IMR-90 (cell line): ENCODE measurements at regions not wholly inside any gene's neighbourhood (a gene's known extent, or its start where the extent isn't known, plus 50 kb on each side); places are given as distances from the start of the nearest gene placed in this dataset.

Experiments
- ATAC-seq: fragments of 200-7000 bp; cut with Tn5 transposase; 2 replicates; pipeline ENCODE4 v1.9.1; 2020; ENCODE audit warnings: low read depth, mild to moderate bottlenecking, moderate library complexity
- BruUV-seq: library from RNA; stranded (reverse); fragments of 400-500 nt; replicated peaks from 2 replicates; lab custom pipeline; 2021; lab: Mats Ljungman, UMichigan
- CTCF ChIA-PET: fragments of 300-600 bp; formaldehyde crosslinking; extraction: SDS; loops from one replicate; lab custom pipeline; 2021; ENCODE audit warnings: antibody characterized with exemption; lab: Yijun Ruan, JAX
- POLR2A ChIA-PET: fragments of 300-600 bp; sonication (Branson Sonifier 250); formaldehyde crosslinking; loops from one replicate; lab custom pipeline; 2022; ENCODE audit warnings: antibody characterized with exemption; ENCODE audit not compliant: unreplicated experiment; lab: Charles Lee
- DNase-seq: peaks from one replicate; pipeline ENCODE4 v3.0.0; 2013
- H2AFZ ChIP-seq: replicated peaks from 2 replicates; pipeline ENCODE3; 2013; ENCODE audit warnings: low read length, mild to moderate bottlenecking; ENCODE audit not compliant: poor library complexity
- H2AK5ac ChIP-seq: 2 replicates; pipeline ENCODE4 v1.6.1; 2013; ENCODE audit warnings: low read depth, low read length, inconsistent platforms
- H2AK9ac ChIP-seq: replicated peaks from 2 replicates; pipeline ENCODE3; 2013; ENCODE audit warnings: mild to moderate bottlenecking, low read depth, low read length, moderate library complexity; ENCODE audit not compliant: poor library complexity
- H2BK120ac ChIP-seq: 2 replicates; pipeline ENCODE4 v1.6.1; 2013; ENCODE audit warnings: low read depth, low read length, inconsistent platforms
- H2BK15ac ChIP-seq: 3 replicates; pipeline ENCODE4 v1.6.1; 2013; ENCODE audit warnings: low read depth, low read length, inconsistent platforms
- H2BK20ac ChIP-seq: 2 replicates; pipeline ENCODE4 v1.6.1; 2013; ENCODE audit warnings: low read depth, mild to moderate bottlenecking, inconsistent platforms, low read length, moderate library complexity
- H2BK5ac ChIP-seq: 2 replicates; pipeline ENCODE4 v1.6.1; 2013; ENCODE audit warnings: mild to moderate bottlenecking, low read depth, low read length, inconsistent platforms; ENCODE audit not compliant: poor library complexity, severe bottlenecking
- H3K14ac ChIP-seq: replicated peaks from 2 replicates; pipeline ENCODE4 v1.6.1; 2013; ENCODE audit warnings: low read depth, low read length, inconsistent platforms
- H3K18ac ChIP-seq: 2 replicates; pipeline ENCODE4 v1.6.1; 2013; ENCODE audit warnings: low read depth, low read length, control low read depth
- H3K23ac ChIP-seq: 2 replicates; pipeline ENCODE4 v1.6.1; 2013; ENCODE audit warnings: low read depth, low read length, inconsistent platforms
- H3K27ac ChIP-seq: 2 replicates; pipeline ENCODE4 v1.5.1; 2013; ENCODE audit warnings: mild to moderate bottlenecking, control low read depth, low read length; ENCODE audit not compliant: insufficient read depth
- H3K27me3 ChIP-seq: 2 replicates; pipeline ENCODE4 v1.6.1; 2013; ENCODE audit warnings: low read length; ENCODE audit not compliant: control insufficient read depth, insufficient read depth
- H3K36me3 ChIP-seq: 2 replicates; pipeline ENCODE4 v1.6.1; 2013; ENCODE audit warnings: low read length, mixed read lengths; ENCODE audit not compliant: control insufficient read depth, insufficient read depth
- H3K4ac ChIP-seq: 2 replicates; pipeline ENCODE4 v1.6.1; 2013; ENCODE audit warnings: low read depth, low read length, inconsistent platforms
- H3K4me1 ChIP-seq: 2 replicates; pipeline ENCODE4 v1.6.1; 2013; ENCODE audit warnings: low read length, mixed read lengths; ENCODE audit not compliant: control insufficient read depth, insufficient read depth
- H3K4me2 ChIP-seq: 2 replicates; pipeline ENCODE4 v1.6.1; 2013; ENCODE audit warnings: low read depth, mild to moderate bottlenecking, control low read depth, low read length, moderate library complexity
- H3K4me3 ChIP-seq: 2 replicates; pipeline ENCODE4 v1.5.1; 2013; ENCODE audit warnings: low read depth, mild to moderate bottlenecking, control low read depth, low read length, moderate library complexity; ENCODE audit not compliant: insufficient read depth
- H3K56ac ChIP-seq: 2 replicates; pipeline ENCODE4 v1.6.1; 2013; ENCODE audit warnings: low read length, inconsistent platforms; ENCODE audit not compliant: insufficient read depth; ENCODE audit errors: extremely low read depth
- H3K79me1 ChIP-seq, 2 experiments: 2 replicates each; pipeline ENCODE4 v1.6.1; 2013; ENCODE audit warnings: low read length in 2 of 2, inconsistent platforms in 1 of 2, low read depth in 1 of 2
- H3K9ac ChIP-seq: 2 replicates; pipeline ENCODE4 v1.6.1; 2013; ENCODE audit warnings: low read depth, low read length, control low read depth
- H3K9me1 ChIP-seq: 2 replicates; pipeline ENCODE4 v1.6.1; 2013; ENCODE audit warnings: low read length, inconsistent platforms; ENCODE audit not compliant: insufficient read depth
- H3K9me3 ChIP-seq: 2 replicates; pipeline ENCODE4 v1.6.1; 2013; ENCODE audit warnings: low read length; ENCODE audit not compliant: control insufficient read depth, insufficient read depth
- H4K20me1 ChIP-seq: 2 replicates; pipeline ENCODE4 v1.6.1; 2013; ENCODE audit warnings: low read length, inconsistent platforms; ENCODE audit not compliant: insufficient read depth
- H4K5ac ChIP-seq: 2 replicates; pipeline ENCODE4 v1.6.1; 2013; ENCODE audit warnings: mild to moderate bottlenecking, low read depth, low read length, control low read depth
- H4K8ac ChIP-seq, 2 experiments: 2 replicates each; pipeline ENCODE4 v1.6.1; 2013; ENCODE audit warnings: low read depth in 2 of 2, low read length in 2 of 2, control low read depth in 1 of 2, inconsistent platforms in 1 of 2
- H4K91ac ChIP-seq: 2 replicates; pipeline ENCODE4 v1.6.1; 2013; ENCODE audit warnings: low read depth, low read length, inconsistent platforms; ENCODE audit not compliant: insufficient read depth
- BHLHE40 ChIP-seq: fragments of 150-350 bp; IDR thresholded peaks from 2 replicates; pipeline ENCODE4 v1.6.1; 2016; ENCODE audit warnings: mild to moderate bottlenecking, low read depth, low read length
- CHD1 ChIP-seq: IDR thresholded peaks from 2 replicates; pipeline ENCODE4 v1.6.1; 2012; ENCODE audit warnings: low read depth, low read length, improper control_type of control experiment
- MAZ ChIP-seq: IDR thresholded peaks from 2 replicates; pipeline ENCODE4 v1.6.1; 2012; ENCODE audit warnings: low read depth, mild to moderate bottlenecking, low read length, improper control_type of control experiment, moderate library complexity, borderline replicate concordance
- NFE2L2 ChIP-seq: fragments of 150-350 bp; IDR thresholded peaks from 2 replicates; pipeline ENCODE4 v1.6.1; 2016; ENCODE audit warnings: low read depth, mild to moderate bottlenecking, low read length
- RCOR1 ChIP-seq: IDR thresholded peaks from 2 replicates; pipeline ENCODE4 v1.6.1; 2012; ENCODE audit warnings: mild to moderate bottlenecking, low read length, improper control_type of control experiment; ENCODE audit not compliant: insufficient replicate concordance
- RFX5 ChIP-seq: IDR thresholded peaks from 2 replicates; pipeline ENCODE4 v1.8.0; 2012; ENCODE audit warnings: low read depth, mild to moderate bottlenecking, low read length, moderate library complexity
- WGBS, 2 experiments: methylation state at CpG; one replicate each; pipeline versions ENCODE4 v1.1.5 to v1.1.7; 2013; ENCODE audit warnings: missing lambda C conversion rate in 2 of 2; ENCODE audit not compliant: insufficient read length in 1 of 2; ENCODE audit errors: extremely low coverage in 2 of 2; 5-methylcytosine and 5-hydroxymethylcytosine counted together
- dilution Hi-C: fragments of 300-500 bp; cut with HindIII; formaldehyde crosslinking; loops from one replicate; pipeline ENCODE4 v1.14.3; 2018; ENCODE audit warnings: low sequenced_read_pairs; ENCODE audit not compliant: unreplicated experiment
- in situ Hi-C: fragments of 300-500 bp; cut with MboI; formaldehyde crosslinking; loops from 3 replicates; pipeline ENCODE4 v1.14.3; 2019; ENCODE audit warnings: low sequenced_read_pairs, inconsistent platforms, mixed read lengths
- intact Hi-C: fragments of 100-400 bp; cut with micrococcal nuclease; formaldehyde crosslinking; loops from 2 replicates; pipeline ENCODE4 v1.10.0; 2022

DNA sequence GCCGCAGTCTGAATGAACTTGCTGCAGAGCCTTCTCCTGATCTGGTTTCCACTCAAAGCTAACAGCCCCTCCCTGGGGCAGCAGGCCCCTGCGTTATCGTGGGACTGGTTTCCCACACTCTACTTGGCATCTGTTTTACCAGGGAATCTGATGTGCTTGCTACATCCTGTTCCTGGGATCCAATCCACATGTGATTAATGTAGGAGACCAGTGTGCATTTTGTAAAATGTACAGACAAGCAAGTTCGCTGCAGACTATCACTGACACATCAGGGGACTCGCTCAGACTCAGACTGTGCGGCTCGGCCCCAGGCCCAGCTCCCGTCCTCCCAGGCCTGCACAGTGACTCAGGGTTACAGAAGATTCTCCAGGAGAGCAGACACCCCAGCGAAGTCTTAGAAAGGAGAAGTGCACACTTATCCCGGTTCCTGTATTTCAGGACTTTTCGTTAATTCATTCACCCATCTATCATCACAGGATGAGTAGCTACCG lies 340.1 kb downstream of the MATN1 start:
- in situ Hi-C loops (loop anchor here (10.0 kb wide), 1 partner anchor 1138 kb away; no protein-coding TSS in a partner anchor), dilution Hi-C loops (no loop called here), intact Hi-C loops (loop anchor here (10.0 kb wide), 1 partner anchor 268 kb away; no protein-coding TSS in a partner anchor)
- WGBS, 2 experiments, result 35% methylated on average over 4 of the region's 12 CpGs; no CpG with 5 or more reads in 1 of the 2 experiments
- Histone ChIP-seq H3K9me3 (no peaks in the 10 kb centered on the region), H3K56ac (no peak overlapping the region), H2BK5ac (no peak overlapping the region), H3K4me1 (no peaks in the 10 kb centered on the region), H3K14ac (no peak overlapping the region), H3K4me2 (no peak overlapping the region), H2AK5ac (no peak overlapping the region), H2BK20ac (no peak overlapping the region), H4K20me1 (no peaks in the 10 kb centered on the region), H2BK15ac (no peak overlapping the region), H2BK120ac (no peak overlapping the region), H3K27ac (no peak overlapping the region), H4K91ac (no peak overlapping the region), H2AK9ac (no peak overlapping the region), H3K79me1 (no peaks in the 10 kb centered on the region), H3K9me1 (no peaks in the 10 kb centered on the region), H4K5ac (no peak overlapping the region), H2AFZ (no peak overlapping the region), H3K23ac (no peak overlapping the region), H3K9ac (no peak overlapping the region), H3K18ac (no peak overlapping the region), H3K4me3 (no peak overlapping the region), H3K36me3 (no peaks in the 10 kb centered on the region), H4K8ac (no peak overlapping the region), H3K27me3 (peaks cover 3% of the 10 kb centered on the region; the same call in 1 of the 2 replicates), H3K4ac (no peak overlapping the region)
- ChIA-PET POLR2A (no interaction called here), CTCF (no interaction called here)
- TF ChIP-seq RFX5 (no peak), MAZ (no peak), CHD1 (no peak), RCOR1 (no peak), NFE2L2 (no peak), BHLHE40 (no peak)
- ATAC-seq (no peak), DNase-seq (no peak)
- no TSS peak for BruUV-seq
